ENCODE measurements at regions not wholly inside any gene's neighbourhood (a gene's known extent, or its start where the extent isn't known, plus 50 kb on each side); places are given as distances from the start of the nearest gene placed in this dataset.

DNA sequence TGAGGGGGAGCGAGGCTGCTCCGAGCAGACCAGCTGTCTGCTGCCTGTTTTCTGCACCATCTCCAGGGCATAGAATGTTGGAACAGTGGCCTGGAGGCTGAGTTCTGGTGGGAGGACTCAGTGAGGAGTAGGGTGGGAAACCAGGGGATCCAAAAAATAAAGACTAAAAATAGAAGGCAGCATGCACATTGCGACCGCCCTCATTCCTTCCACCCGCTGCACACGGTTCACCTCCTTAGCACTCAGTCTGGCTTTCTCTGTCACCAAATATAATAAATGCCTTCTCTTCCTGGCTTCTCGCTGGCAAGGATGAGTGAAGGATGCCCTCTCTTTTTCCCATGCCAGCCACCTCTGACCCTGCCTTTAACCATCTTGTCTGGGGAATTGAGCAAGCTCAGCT is 146.2 kb downstream of the AACS start:
- in situ Hi-C loops (cut with MboI; ENCODE audit: low sequenced_read_pairs in 4 of 4), result no loop called here
- no peaks in the 10 kb centered on the region for H3K4me1 ChIP-seq
- H3K9me3 ChIP-seq, result no peaks in the 10 kb centered on the region

DNA sequence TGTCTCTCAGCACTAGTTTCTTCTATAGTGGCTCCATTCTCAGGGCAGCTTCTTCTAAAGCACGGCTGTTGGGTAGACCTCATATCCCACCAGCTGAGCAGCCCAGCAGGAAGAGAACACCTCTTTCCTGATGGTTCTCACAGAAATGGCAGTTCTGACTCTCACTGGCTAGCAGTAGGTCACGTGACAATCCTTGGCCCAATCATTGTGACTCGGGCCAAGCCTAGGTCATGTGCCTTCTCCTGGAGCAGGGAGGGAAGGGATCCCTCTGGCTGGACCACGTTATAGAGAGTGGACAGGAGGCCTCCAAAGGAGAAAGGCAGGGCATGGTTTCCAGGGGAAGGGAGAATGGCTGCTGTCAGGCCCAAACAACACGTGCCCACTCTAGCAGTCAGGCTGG is 149.1 kb downstream of the AACS start:
- H3K9me3 ChIP-seq, result no peaks in the 10 kb centered on the region
- ATAC-seq (no peak), DNase-seq (no peak)
- H3K36me3 ChIP-seq, result no peaks in the 10 kb centered on the region
- no peak overlapping the region for H3K27ac ChIP-seq
- H3K4me3 ChIP-seq, result no peak overlapping the region
- TF ChIP-seq, protein P1, sequence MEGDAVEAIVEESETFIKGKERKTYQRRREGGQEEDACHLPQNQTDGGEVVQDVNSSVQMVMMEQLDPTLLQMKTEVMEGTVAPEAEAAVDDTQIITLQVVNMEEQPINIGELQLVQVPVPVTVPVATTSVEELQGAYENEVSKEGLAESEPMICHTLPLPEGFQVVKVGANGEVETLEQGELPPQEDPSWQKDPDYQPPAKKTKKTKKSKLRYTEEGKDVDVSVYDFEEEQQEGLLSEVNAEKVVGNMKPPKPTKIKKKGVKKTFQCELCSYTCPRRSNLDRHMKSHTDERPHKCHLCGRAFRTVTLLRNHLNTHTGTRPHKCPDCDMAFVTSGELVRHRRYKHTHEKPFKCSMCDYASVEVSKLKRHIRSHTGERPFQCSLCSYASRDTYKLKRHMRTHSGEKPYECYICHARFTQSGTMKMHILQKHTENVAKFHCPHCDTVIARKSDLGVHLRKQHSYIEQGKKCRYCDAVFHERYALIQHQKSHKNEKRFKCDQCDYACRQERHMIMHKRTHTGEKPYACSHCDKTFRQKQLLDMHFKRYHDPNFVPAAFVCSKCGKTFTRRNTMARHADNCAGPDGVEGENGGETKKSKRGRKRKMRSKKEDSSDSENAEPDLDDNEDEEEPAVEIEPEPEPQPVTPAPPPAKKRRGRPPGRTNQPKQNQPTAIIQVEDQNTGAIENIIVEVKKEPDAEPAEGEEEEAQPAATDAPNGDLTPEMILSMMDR (IDR thresholded peaks at IDR 0.05 in 4 of 5, conservative IDR thresholded peaks at IDR 0.05 in 1 of 5), result no peak
- no peak for TF ChIP-seq POLR2A (IDR thresholded peaks at IDR 0.05)
- H3K27me3 ChIP-seq, result peaks cover 0 to 4% (median 0%) of the 10 kb centered on the region in 3 donors
- no peaks in the 10 kb centered on the region for H3K4me1 ChIP-seq
- in situ Hi-C loops (cut with MboI; ENCODE audit: low sequenced_read_pairs in 4 of 4), result no loop called here
- intact Hi-C loops (cut with DNase I; ENCODE audit: low total_unique reads), result no loop called here

More for the DNA sequence above, 146.2 kb downstream of the AACS start:
- Histone ChIP-seq H3K4me3 (no peak overlapping the region), H3K27ac (no peak overlapping the region), H3K27me3 (peaks cover 0 to 4% (median 0%) of the 10 kb centered on the region in 3 donors), H3K36me3 (no peaks in the 10 kb centered on the region)
- intact Hi-C loops (cut with DNase I; ENCODE audit: low total_unique reads), result no loop called here
- TF ChIP-seq, protein P1 (IDR thresholded peaks at IDR 0.05 in 4 of 5, conservative IDR thresholded peaks at IDR 0.05 in 1 of 5), result no peak
- no peak for TF ChIP-seq POLR2A (IDR thresholded peaks at IDR 0.05)
- no peak for DNase-seq
- ATAC-seq, result no peak

DNA sequence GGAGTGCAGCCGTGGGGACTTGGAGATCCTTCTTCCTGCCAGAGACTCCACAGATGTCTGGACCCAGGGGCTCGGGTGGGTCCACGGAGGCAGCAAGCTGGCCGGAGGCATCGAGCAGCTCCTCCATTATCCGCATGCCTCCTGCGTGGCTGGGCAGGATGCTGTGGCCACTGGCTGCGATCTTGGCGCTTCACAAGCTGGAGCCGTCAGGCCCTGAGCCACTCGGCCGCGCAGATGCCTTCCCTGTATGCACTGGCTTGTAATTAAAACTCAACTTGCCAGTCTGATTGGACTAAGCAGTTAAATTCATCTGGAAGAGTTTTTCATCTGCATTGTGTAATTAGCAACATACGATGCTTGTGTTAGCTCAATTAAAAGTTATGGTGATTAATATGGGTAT is 151.5 kb downstream of the AACS start:
- intact Hi-C loops (cut with DNase I; ENCODE audit: low total_unique reads), result no loop called here
- no peaks in the 10 kb centered on the region for H3K36me3 ChIP-seq
- TF ChIP-seq, protein P1 (IDR thresholded peaks at IDR 0.05 in 4 of 5, conservative IDR thresholded peaks at IDR 0.05 in 1 of 5), result no peak
- no peak for TF ChIP-seq POLR2A (IDR thresholded peaks at IDR 0.05)
- no peaks in the 10 kb centered on the region for H3K9me3 ChIP-seq
- in situ Hi-C loops (cut with MboI; ENCODE audit: low sequenced_read_pairs in 4 of 4), result no loop called here
- H3K27me3 ChIP-seq, result peaks cover 0 to 4% (median 0%) of the 10 kb centered on the region in 3 donors
- no peaks in the 10 kb centered on the region for H3K4me1 ChIP-seq
- H3K27ac ChIP-seq, result no peak overlapping the region
- H3K4me3 ChIP-seq, result no peak overlapping the region
- no peak for ATAC-seq
- DNase-seq, result no peak

DNA sequence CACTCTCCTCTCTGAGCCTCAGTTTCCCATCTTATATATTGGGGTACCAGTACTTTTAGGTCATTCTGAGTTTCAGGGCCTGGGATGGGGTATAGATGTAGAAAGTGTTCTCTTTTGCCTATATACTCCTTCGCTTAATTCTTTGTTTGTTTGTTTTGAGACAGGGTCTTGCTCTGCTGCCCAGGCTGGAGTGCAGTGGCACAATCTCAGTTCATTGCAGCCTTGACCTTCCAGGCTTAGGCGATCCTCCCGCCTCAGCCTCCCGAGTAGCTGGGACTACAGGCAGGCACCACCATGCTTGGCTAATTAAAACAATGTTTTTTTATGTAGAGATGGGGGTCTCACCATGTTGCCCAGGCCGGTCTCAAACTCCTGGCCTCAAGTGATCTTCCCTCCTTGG is 152.1 kb downstream of the AACS start:
- DNase-seq, result no peak
- Histone ChIP-seq H3K4me3 (no peak overlapping the region), H3K27me3 (peaks cover 0 to 4% (median 0%) of the 10 kb centered on the region in 3 donors), H3K27ac (no peak overlapping the region), H3K36me3 (no peaks in the 10 kb centered on the region), H3K9me3 (no peaks in the 10 kb centered on the region), H3K4me1 (no peaks in the 10 kb centered on the region)
- no peak for TF ChIP-seq POLR2A (IDR thresholded peaks at IDR 0.05)
- TF ChIP-seq, protein P1 (IDR thresholded peaks at IDR 0.05 in 4 of 5, conservative IDR thresholded peaks at IDR 0.05 in 1 of 5), result no peak
- in situ Hi-C loops (cut with MboI; ENCODE audit: low sequenced_read_pairs in 4 of 4), result no loop called here
- intact Hi-C loops (cut with DNase I; ENCODE audit: low total_unique reads), result no loop called here
- ATAC-seq, result no peak

DNA sequence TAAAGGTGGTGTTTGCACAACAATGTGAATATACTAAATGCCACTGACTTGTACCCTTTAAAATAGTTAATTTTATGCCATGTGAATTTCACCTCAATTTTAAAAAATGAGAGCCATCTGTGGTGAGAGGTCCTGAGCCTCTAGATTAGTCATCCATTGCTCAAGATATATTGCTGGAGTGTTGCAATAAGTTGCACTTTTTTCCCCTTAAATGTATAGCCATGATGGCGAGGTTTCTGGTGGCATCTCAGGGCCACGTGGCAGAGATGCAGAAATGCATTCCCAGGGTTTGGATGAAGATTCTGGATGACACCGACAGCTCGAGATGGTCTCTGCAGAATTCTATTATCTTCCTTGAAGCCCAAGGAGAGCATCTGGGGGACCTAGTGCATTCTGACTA is 153.7 kb downstream of the AACS start:
- TF ChIP-seq, protein P1 (IDR thresholded peaks at IDR 0.05 in 4 of 5, conservative IDR thresholded peaks at IDR 0.05 in 1 of 5), result no peak
- TF ChIP-seq POLR2A (IDR thresholded peaks at IDR 0.05), result no peak
- in situ Hi-C loops (cut with MboI; ENCODE audit: low sequenced_read_pairs in 4 of 4), result no loop called here
- H3K9me3 ChIP-seq, result no peaks in the 10 kb centered on the region
- no peaks in the 10 kb centered on the region for H3K27me3 ChIP-seq
- H3K27ac ChIP-seq, result no peak overlapping the region
- intact Hi-C loops (cut with DNase I; ENCODE audit: low total_unique reads), result no loop called here
- H3K4me1 ChIP-seq, result no peaks in the 10 kb centered on the region
- H3K4me3 ChIP-seq, result no peak overlapping the region
- H3K36me3 ChIP-seq, result no peaks in the 10 kb centered on the region
- ATAC-seq (no peak), DNase-seq (no peak)

Measured in gastrocnemius medialis (tissue), 4 donors.